ENCODE measurements at regions not wholly inside any gene's neighbourhood (a gene's known extent, or its start where the extent isn't known, plus 50 kb on each side); places are given as distances from the start of the nearest gene placed in this dataset.

GRCh38 chr5:167598166-167598565 is 693.3 kb upstream of the WWC1 start:
- Histone ChIP-seq H3K9me3 (ENCODE audit: control insufficient read depth, low read length) (no peaks in the 10 kb centered on the region), H3K4me3 (ENCODE audit: low read length) (no peak overlapping the region), H3K36me3 (ENCODE audit: control insufficient read depth, insufficient read depth, low read length) (no peaks in the 10 kb centered on the region)

DNA sequence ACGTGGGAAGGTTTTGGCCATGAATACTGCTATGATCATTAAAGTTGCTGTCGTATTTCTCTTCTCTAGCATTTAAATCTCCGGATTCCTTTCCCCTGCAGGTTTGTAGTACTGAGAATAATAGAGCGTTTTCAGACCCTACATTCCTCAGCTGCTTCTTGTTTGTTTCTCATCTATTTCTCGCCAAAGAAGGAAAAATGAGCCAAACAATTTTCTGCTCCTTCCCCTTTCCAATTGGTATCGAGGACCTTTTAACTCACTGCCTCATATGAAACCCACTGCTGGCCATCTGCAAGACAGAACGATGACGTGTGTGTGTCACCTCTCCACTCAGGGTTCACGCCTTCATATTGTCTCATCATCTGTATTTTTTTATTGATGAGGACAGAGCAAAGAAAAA is 689.4 kb upstream of the WWC1 start:
- H3K9ac ChIP-seq (ENCODE audit: low read length), result no peak overlapping the region
- H3K9me3 ChIP-seq (ENCODE audit: control insufficient read depth, low read length), result no peaks in the 10 kb centered on the region
- H3K4me1 ChIP-seq (ENCODE audit: control insufficient read depth, insufficient read depth, low read length), result no peaks in the 10 kb centered on the region
- H3K36me3 ChIP-seq (ENCODE audit: control insufficient read depth, insufficient read depth, low read length), result no peaks in the 10 kb centered on the region
- no peaks in the 10 kb centered on the region for H3K27me3 ChIP-seq (ENCODE audit: control insufficient read depth, insufficient read depth, low read length)
- no peak overlapping the region for H3K4me3 ChIP-seq (ENCODE audit: low read length)

More at GRCh38 chr5:167598166-167598565, 693.3 kb upstream of the WWC1 start:
- H3K9ac ChIP-seq (ENCODE audit: low read length), result no peak overlapping the region
- H3K27me3 ChIP-seq (ENCODE audit: control insufficient read depth, insufficient read depth, low read length), result no peaks in the 10 kb centered on the region
- no peaks in the 10 kb centered on the region for H3K4me1 ChIP-seq (ENCODE audit: control insufficient read depth, insufficient read depth, low read length)

DNA sequence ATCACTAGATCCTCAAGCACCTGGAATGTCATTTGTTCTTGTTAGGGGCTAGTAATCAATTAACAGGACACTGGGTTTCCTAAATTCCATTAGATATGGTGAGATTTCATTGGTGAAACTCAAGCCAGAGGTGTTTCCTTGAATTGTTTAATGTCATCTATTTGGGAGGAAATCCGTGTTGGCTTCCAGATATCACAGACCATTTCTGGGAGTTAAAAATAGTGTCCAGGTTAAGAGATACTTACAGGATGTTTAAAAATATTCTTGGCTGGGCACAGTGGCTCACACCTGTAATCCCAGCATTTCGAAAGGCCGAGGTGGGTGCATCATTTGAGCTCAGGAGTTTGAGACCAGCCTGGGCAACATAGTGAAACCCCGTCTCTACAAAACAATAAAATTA is 688.3 kb upstream of the WWC1 start:
- no peaks in the 10 kb centered on the region for H3K36me3 ChIP-seq (ENCODE audit: control insufficient read depth, insufficient read depth, low read length)
- H3K27me3 ChIP-seq (ENCODE audit: control insufficient read depth, insufficient read depth, low read length), result no peaks in the 10 kb centered on the region
- H3K9me3 ChIP-seq (ENCODE audit: control insufficient read depth, low read length), result no peaks in the 10 kb centered on the region
- no peak overlapping the region for H3K4me3 ChIP-seq (ENCODE audit: low read length)
- H3K9ac ChIP-seq (ENCODE audit: low read length), result no peak overlapping the region
- H3K4me1 ChIP-seq (ENCODE audit: control insufficient read depth, insufficient read depth, low read length), result no peaks in the 10 kb centered on the region

- no peaks in the 10 kb centered on the region for H3K9me3 ChIP-seq (ENCODE audit: control insufficient read depth, low read length)
- H3K4me3 ChIP-seq (ENCODE audit: low read length), result no peak overlapping the region
- H3K9ac ChIP-seq (ENCODE audit: low read length), result no peak overlapping the region
- no peaks in the 10 kb centered on the region for H3K4me1 ChIP-seq (ENCODE audit: control insufficient read depth, insufficient read depth, low read length)
- H3K27me3 ChIP-seq (ENCODE audit: control insufficient read depth, insufficient read depth, low read length), result no peaks in the 10 kb centered on the region
- no peaks in the 10 kb centered on the region for H3K36me3 ChIP-seq (ENCODE audit: control insufficient read depth, insufficient read depth, low read length)
Observed at GRCh38 chr5:167608390-167609272, 682.8 kb upstream of the WWC1 start.

GRCh38 chr5:167614294-167615021 is 677.0 kb upstream of the WWC1 start:
- Histone ChIP-seq H3K4me3 (ENCODE audit: low read length) (no peak overlapping the region), H3K4me1 (ENCODE audit: control insufficient read depth, insufficient read depth, low read length) (no peaks in the 10 kb centered on the region), H3K9me3 (ENCODE audit: control insufficient read depth, low read length) (no peaks in the 10 kb centered on the region), H3K27me3 (ENCODE audit: control insufficient read depth, insufficient read depth, low read length) (no peaks in the 10 kb centered on the region), H3K9ac (ENCODE audit: low read length) (no peak overlapping the region), H3K36me3 (ENCODE audit: control insufficient read depth, insufficient read depth, low read length) (no peaks in the 10 kb centered on the region)

- H3K36me3 ChIP-seq (ENCODE audit: control insufficient read depth, insufficient read depth, low read length), result no peaks in the 10 kb centered on the region
- no peak overlapping the region for H3K9ac ChIP-seq (ENCODE audit: low read length)
- no peaks in the 10 kb centered on the region for H3K27me3 ChIP-seq (ENCODE audit: control insufficient read depth, insufficient read depth, low read length)
- H3K9me3 ChIP-seq (ENCODE audit: control insufficient read depth, low read length), result no peaks in the 10 kb centered on the region
- H3K4me3 ChIP-seq (ENCODE audit: low read length), result no peak overlapping the region
- H3K4me1 ChIP-seq (ENCODE audit: control insufficient read depth, insufficient read depth, low read length), result no peaks in the 10 kb centered on the region
Observed at GRCh38 chr5:167616043-167616890, 675.2 kb upstream of the WWC1 start.

DNA sequence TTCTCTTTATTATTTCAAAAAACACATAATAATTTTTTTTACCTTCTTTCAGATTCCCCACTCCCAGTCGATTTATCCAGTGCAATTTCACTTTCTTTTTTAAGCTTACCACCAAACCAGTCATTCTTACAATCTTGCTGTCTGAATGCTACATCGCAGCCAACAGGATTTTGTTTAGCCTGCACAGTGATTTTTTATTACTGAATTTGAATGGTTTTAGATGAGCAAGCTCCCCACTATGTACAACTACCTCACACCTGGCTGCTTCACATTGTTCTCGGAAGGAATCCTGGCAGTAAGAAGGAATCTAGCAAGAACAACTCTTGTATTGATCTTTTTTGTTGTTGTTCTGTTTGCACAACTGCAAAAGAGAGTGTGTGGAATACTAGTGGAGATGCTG is 668.1 kb upstream of the WWC1 start:
- Histone ChIP-seq H3K27me3 (ENCODE audit: control insufficient read depth, insufficient read depth, low read length) (no peaks in the 10 kb centered on the region), H3K9me3 (ENCODE audit: control insufficient read depth, low read length) (no peaks in the 10 kb centered on the region), H3K4me3 (ENCODE audit: low read length) (no peak overlapping the region), H3K36me3 (ENCODE audit: control insufficient read depth, insufficient read depth, low read length) (no peaks in the 10 kb centered on the region), H3K4me1 (ENCODE audit: control insufficient read depth, insufficient read depth, low read length) (no peaks in the 10 kb centered on the region), H3K9ac (ENCODE audit: low read length) (no peak overlapping the region)

DNA sequence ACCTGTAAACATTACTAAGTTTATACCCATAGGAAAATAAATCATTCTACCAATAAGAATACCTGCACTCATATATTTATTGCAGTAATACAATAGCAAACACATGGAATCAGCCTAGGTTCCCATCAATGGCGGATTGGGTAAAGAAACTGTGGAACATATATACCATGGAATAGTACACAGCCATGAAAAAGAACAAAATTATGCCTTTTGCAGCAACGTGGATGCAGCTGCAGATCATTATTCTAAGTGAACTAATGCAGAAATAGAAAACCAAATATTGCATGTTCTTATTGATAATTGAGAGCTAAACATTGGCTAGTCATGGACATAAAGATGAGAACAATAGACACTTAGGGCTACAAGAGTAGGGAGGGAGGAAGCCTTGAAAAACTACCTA is 667.4 kb upstream of the WWC1 start:
- H3K9ac ChIP-seq (ENCODE audit: low read length), result no peak overlapping the region
- H3K36me3 ChIP-seq (ENCODE audit: control insufficient read depth, insufficient read depth, low read length), result no peaks in the 10 kb centered on the region
- H3K4me3 ChIP-seq (ENCODE audit: low read length), result no peak overlapping the region
- H3K27me3 ChIP-seq (ENCODE audit: control insufficient read depth, insufficient read depth, low read length), result no peaks in the 10 kb centered on the region
- H3K9me3 ChIP-seq (ENCODE audit: control insufficient read depth, low read length), result no peaks in the 10 kb centered on the region
- no peaks in the 10 kb centered on the region for H3K4me1 ChIP-seq (ENCODE audit: control insufficient read depth, insufficient read depth, low read length)

GRCh38 chr5:167626341-167627123 is 664.9 kb upstream of the WWC1 start:
- H3K4me1 ChIP-seq (ENCODE audit: control insufficient read depth, insufficient read depth, low read length), result no peaks in the 10 kb centered on the region
- no peaks in the 10 kb centered on the region for H3K27me3 ChIP-seq (ENCODE audit: control insufficient read depth, insufficient read depth, low read length)
- H3K4me3 ChIP-seq (ENCODE audit: low read length), result no peak overlapping the region
- H3K9ac ChIP-seq (ENCODE audit: low read length), result no peak overlapping the region
- H3K36me3 ChIP-seq (ENCODE audit: control insufficient read depth, insufficient read depth, low read length), result no peaks in the 10 kb centered on the region
- H3K9me3 ChIP-seq (ENCODE audit: control insufficient read depth, low read length), result no peaks in the 10 kb centered on the region

DNA sequence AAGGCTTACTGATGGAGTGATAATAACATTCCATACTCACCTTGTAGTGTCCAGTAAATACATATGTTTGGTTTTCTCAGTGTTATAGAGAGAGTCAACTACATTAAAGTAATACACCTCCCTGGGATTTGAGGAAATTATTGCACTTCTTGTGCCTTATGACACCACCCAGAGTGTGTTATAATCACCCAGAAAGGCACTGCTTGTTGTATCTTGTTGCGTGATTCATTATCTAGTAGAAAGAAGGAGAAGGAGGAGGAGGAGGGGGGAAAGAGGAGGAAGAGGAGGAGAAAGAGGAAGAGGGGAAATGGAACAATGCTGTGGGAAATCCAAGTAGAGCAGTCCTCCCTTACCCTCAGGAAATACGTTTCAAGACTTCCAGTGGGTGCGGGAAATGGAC is 661.8 kb upstream of the WWC1 start:
- Histone ChIP-seq H3K27me3 (ENCODE audit: control insufficient read depth, insufficient read depth, low read length) (no peaks in the 10 kb centered on the region), H3K36me3 (ENCODE audit: control insufficient read depth, insufficient read depth, low read length) (no peaks in the 10 kb centered on the region), H3K4me3 (ENCODE audit: low read length) (no peak overlapping the region), H3K9ac (ENCODE audit: low read length) (no peak overlapping the region), H3K4me1 (ENCODE audit: control insufficient read depth, insufficient read depth, low read length) (no peaks in the 10 kb centered on the region), H3K9me3 (ENCODE audit: control insufficient read depth, low read length) (no peaks in the 10 kb centered on the region)

GRCh38 chr5:167631191-167631590 is 660.3 kb upstream of the WWC1 start:
- no peaks in the 10 kb centered on the region for H3K4me1 ChIP-seq (ENCODE audit: control insufficient read depth, insufficient read depth, low read length)
- no peak overlapping the region for H3K4me3 ChIP-seq (ENCODE audit: low read length)
- no peaks in the 10 kb centered on the region for H3K27me3 ChIP-seq (ENCODE audit: control insufficient read depth, insufficient read depth, low read length)
- H3K36me3 ChIP-seq (ENCODE audit: control insufficient read depth, insufficient read depth, low read length), result no peaks in the 10 kb centered on the region
- no peak overlapping the region for H3K9ac ChIP-seq (ENCODE audit: low read length)
- H3K9me3 ChIP-seq (ENCODE audit: control insufficient read depth, low read length), result no peaks in the 10 kb centered on the region

Data from mucosa of stomach (tissue), 1 donor.